ENCODE measurements at regions not wholly inside any gene's neighbourhood (a gene's known extent, or its start where the extent isn't known, plus 50 kb on each side); places are given as distances from the start of the nearest gene placed in this dataset.

- no peak overlapping the region for H3K4me3 ChIP-seq
- WGBS, 2 donors (ENCODE audit: low coverage in 1 of 2), result 84 to 100% methylated on average over 2 to 3 of the region's 3 CpGs
- TF ChIP-seq POLR2A (IDR thresholded peaks at IDR 0.05) (no peak), CTCF (IDR thresholded peaks at IDR 0.05) (no peak), EP300 (IDR thresholded peaks at IDR 0.05) (no peak), POLR2AphosphoS5 (IDR thresholded peaks at IDR 0.05) (no peak)
- H3K27me3 ChIP-seq, result peaks cover 8% of the 10 kb centered on the region
- no peak for ATAC-seq
- H3K36me3 ChIP-seq, result no peaks in the 10 kb centered on the region
- H3K4me1 ChIP-seq, result no peaks in the 10 kb centered on the region
- H3K27ac ChIP-seq, result no peak overlapping the region
- H3K9me3 ChIP-seq, result no peaks in the 10 kb centered on the region
Measured at GRCh38 chr2:122656403-122656802, 901.0 kb downstream of the TSN start.

- no peaks in the 10 kb centered on the region for H3K4me1 ChIP-seq
- peaks cover 21% of the 10 kb centered on the region for H3K27me3 ChIP-seq
- WGBS, 2 donors (ENCODE audit: low coverage in 1 of 2), result 26 to 27% methylated on average over 18 to 22 of the region's 30 CpGs
- H3K36me3 ChIP-seq, result no peaks in the 10 kb centered on the region
- no peak overlapping the region for H3K4me3 ChIP-seq
- no peak for ATAC-seq
- H3K9me3 ChIP-seq, result no peaks in the 10 kb centered on the region
- TF ChIP-seq CTCF (IDR thresholded peaks at IDR 0.05) (no peak), POLR2AphosphoS5 (IDR thresholded peaks at IDR 0.05) (no peak)
- H3K27ac ChIP-seq, result no peak overlapping the region
Measured at GRCh38 chr2:122660786-122661634, 905.6 kb downstream of the TSN start.

- no peak for TF ChIP-seq EP300 (IDR thresholded peaks at IDR 0.05)
- no peak for TF ChIP-seq POLR2A (IDR thresholded peaks at IDR 0.05)
- TF ChIP-seq CTCF (IDR thresholded peaks at IDR 0.05), result no peak
- no peak for TF ChIP-seq POLR2AphosphoS5 (IDR thresholded peaks at IDR 0.05)
- no peaks in the 10 kb centered on the region for H3K4me1 ChIP-seq
- no peaks in the 10 kb centered on the region for H3K9me3 ChIP-seq
- ATAC-seq, result no peak
- no peaks in the 10 kb centered on the region for H3K36me3 ChIP-seq
- peaks cover 21% of the 10 kb centered on the region for H3K27me3 ChIP-seq
- WGBS, 2 donors (ENCODE audit: low coverage in 1 of 2), result 42 to 75% methylated on average over 2 of the region's 4 CpGs
- no peak overlapping the region for H3K4me3 ChIP-seq
- no peak overlapping the region for H3K27ac ChIP-seq
Measured at GRCh38 chr2:122663620-122664019, 908.2 kb downstream of the TSN start.

- no peaks in the 10 kb centered on the region for H3K27me3 ChIP-seq
- no peak overlapping the region for H3K4me3 ChIP-seq
- WGBS, 2 donors (ENCODE audit: low coverage in 1 of 2), result 72 to 86% methylated on average over 2 of the region's 2 CpGs
- no peak for TF ChIP-seq CTCF (IDR thresholded peaks at IDR 0.05)
- no peak for TF ChIP-seq POLR2AphosphoS5 (IDR thresholded peaks at IDR 0.05)
- TF ChIP-seq EP300 (IDR thresholded peaks at IDR 0.05), result no peak
- TF ChIP-seq POLR2A (IDR thresholded peaks at IDR 0.05), result no peak
- H3K27ac ChIP-seq, result no peak overlapping the region
- H3K9me3 ChIP-seq, result no peaks in the 10 kb centered on the region
- H3K4me1 ChIP-seq, result no peaks in the 10 kb centered on the region
- no peaks in the 10 kb centered on the region for H3K36me3 ChIP-seq
- ATAC-seq, result no peak
Measured at GRCh38 chr2:122669627-122670026, 914.2 kb downstream of the TSN start.

GRCh38 chr2:122670897-122671296, 915.4 kb downstream of the TSN start:
- TF ChIP-seq POLR2A (IDR thresholded peaks at IDR 0.05) (no peak), POLR2AphosphoS5 (IDR thresholded peaks at IDR 0.05) (no peak), CTCF (IDR thresholded peaks at IDR 0.05) (no peak), EP300 (IDR thresholded peaks at IDR 0.05) (no peak)
- H3K27ac ChIP-seq, result no peak overlapping the region
- no peak overlapping the region for H3K4me3 ChIP-seq
- H3K4me1 ChIP-seq, result no peaks in the 10 kb centered on the region
- ATAC-seq, result no peak
- no peaks in the 10 kb centered on the region for H3K27me3 ChIP-seq
- no peaks in the 10 kb centered on the region for H3K36me3 ChIP-seq
- no peaks in the 10 kb centered on the region for H3K9me3 ChIP-seq

Measured in gastroesophageal sphincter (tissue), 4 donors.